Astrocyte of the cerebellum (primary cell): ENCODE measurements at regions not wholly inside any gene's neighbourhood (a gene's known extent, or its start where the extent isn't known, plus 50 kb on each side); places are given as distances from the start of the nearest gene placed in this dataset.

Source experiments
- DNase-seq: peaks from one replicate; pipeline ENCODE4 v3.0.0-alpha.2; 2011; ENCODE audit warnings: low read depth
- H3K4me3 ChIP-seq: 2 replicates; pipeline ENCODE4 v1.5.1; 2011; ENCODE audit warnings: mild to moderate bottlenecking, low read depth, low read length, moderate library complexity
- in situ Hi-C: cut with HindIII; loops from 2 replicates; pipeline ENCODE4 v1.10.0; 2017; ENCODE audit warnings: low sequenced_read_pairs
- TF ChIP-seq, protein P1 (sequence below): IDR thresholded peaks from 2 replicates; pipeline ENCODE4 v1.5.1; 2012; ENCODE audit warnings: low read length, low read depth, moderate library complexity, mild to moderate bottlenecking; ENCODE audit errors: missing control alignments

DNA sequence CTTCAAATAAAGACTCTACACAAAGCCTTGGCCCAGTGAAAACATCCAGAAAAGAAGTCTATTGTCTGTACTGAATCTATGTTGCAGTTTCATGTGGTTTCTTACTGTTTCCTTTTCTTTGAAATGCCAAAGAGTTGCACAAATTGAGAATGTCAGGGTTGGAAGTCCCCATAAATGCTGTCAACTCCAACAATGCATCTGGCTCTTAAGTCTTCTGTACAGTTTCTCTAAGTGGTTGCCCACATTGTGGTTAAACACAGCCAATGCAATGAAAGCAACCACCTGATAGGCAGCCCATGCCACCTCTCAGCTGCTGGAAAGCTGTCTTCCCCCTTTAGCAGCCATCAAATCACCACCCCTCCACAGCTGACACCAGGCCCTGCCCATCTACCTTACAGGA lies 67.2 kb upstream of the C1GALT1C1 start:
- TF ChIP-seq, protein P1, sequence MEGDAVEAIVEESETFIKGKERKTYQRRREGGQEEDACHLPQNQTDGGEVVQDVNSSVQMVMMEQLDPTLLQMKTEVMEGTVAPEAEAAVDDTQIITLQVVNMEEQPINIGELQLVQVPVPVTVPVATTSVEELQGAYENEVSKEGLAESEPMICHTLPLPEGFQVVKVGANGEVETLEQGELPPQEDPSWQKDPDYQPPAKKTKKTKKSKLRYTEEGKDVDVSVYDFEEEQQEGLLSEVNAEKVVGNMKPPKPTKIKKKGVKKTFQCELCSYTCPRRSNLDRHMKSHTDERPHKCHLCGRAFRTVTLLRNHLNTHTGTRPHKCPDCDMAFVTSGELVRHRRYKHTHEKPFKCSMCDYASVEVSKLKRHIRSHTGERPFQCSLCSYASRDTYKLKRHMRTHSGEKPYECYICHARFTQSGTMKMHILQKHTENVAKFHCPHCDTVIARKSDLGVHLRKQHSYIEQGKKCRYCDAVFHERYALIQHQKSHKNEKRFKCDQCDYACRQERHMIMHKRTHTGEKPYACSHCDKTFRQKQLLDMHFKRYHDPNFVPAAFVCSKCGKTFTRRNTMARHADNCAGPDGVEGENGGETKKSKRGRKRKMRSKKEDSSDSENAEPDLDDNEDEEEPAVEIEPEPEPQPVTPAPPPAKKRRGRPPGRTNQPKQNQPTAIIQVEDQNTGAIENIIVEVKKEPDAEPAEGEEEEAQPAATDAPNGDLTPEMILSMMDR = no peak
- in situ Hi-C loops = no loop called here
- no peak for DNase-seq
- H3K4me3 ChIP-seq = no peak overlapping the region

GRCh38 chrX:120692319-120692718 lies 62.5 kb upstream of the C1GALT1C1 start:
- in situ Hi-C loops = no loop called here
- DNase-seq = no peak
- no peak overlapping the region for H3K4me3 ChIP-seq
- TF ChIP-seq, protein P1 = no peak

- TF ChIP-seq, protein P1 = no peak
- in situ Hi-C loops = no loop called here
- no peak for DNase-seq
- H3K4me3 ChIP-seq = no peak overlapping the region
Measured at GRCh38 chrX:120690941-120691340, 61.1 kb upstream of the C1GALT1C1 start.

GRCh38 chrX:120690344-120690743 lies 60.5 kb upstream of the C1GALT1C1 start:
- no peak for DNase-seq
- in situ Hi-C loops = no loop called here
- TF ChIP-seq, protein P1 = no peak

DNA sequence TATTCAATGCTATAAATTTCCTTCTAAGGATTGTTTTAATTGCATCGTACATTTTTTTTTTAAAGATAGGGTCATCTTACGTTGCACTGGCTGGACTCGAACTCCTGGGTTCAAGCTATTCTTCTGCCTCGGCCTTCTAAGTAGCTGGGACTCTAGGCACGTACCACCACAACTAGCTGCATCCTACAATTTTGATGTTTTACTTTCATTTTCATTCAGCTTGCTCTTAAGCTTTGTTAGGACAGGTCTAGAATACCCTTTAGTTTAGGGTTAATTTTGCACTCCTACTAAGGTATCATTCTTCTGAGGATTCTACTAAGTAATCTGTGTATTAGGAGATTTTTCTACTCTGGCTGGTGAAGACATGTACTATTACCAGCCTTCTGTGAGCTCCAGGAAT lies 50.2 kb upstream of the C1GALT1C1 start:
- in situ Hi-C loops = no loop called here
- no peak overlapping the region for H3K4me3 ChIP-seq
- DNase-seq = no peak
- TF ChIP-seq, protein P1 = no peak

More at GRCh38 chrX:120690344-120690743, 60.5 kb upstream of the C1GALT1C1 start:
- H3K4me3 ChIP-seq = no peak overlapping the region
